Gastroesophageal sphincter (tissue), 4 donors: ENCODE measurements at regions not wholly inside any gene's neighbourhood (a gene's known extent, or its start where the extent isn't known, plus 50 kb on each side); places are given as distances from the start of the nearest gene placed in this dataset.

Experiments
- ATAC-seq: fragments of 150-250 bp; one replicate; pipeline ENCODE4 v1.9.1; 2016; ENCODE audit warnings: mild to moderate bottlenecking, moderate library complexity
- H3K27ac ChIP-seq, 4 donors: fragments of 200-600 bp; sonication (generic) in 3 of 4; 1 replicate in 3 of 4; 2 replicates in 1 of 4; pipeline ENCODE4 v1.5.1; 2016 to 2019
- H3K27me3 ChIP-seq: fragments of 200-600 bp; sonication (generic); one replicate; pipeline ENCODE4 v1.5.1; 2019
- H3K36me3 ChIP-seq, 2 donors: fragments of 200-600 bp; sonication (generic); one replicate each; pipeline ENCODE4 v1.5.1; 2019; ENCODE audit warnings: control low read depth in 1 of 2
- H3K4me1 ChIP-seq, 3 donors: fragments of 200-600 bp; sonication (generic); 1 replicate in 2 of 3; 2 replicates in 1 of 3; pipeline ENCODE4 v1.5.1; 2016 to 2019; ENCODE audit warnings: control low read depth in 2 of 3
- H3K4me3 ChIP-seq, 2 donors: fragments of 200-600 bp; sonication (generic); one replicate each; pipeline ENCODE4 v1.5.1; 2019; ENCODE audit warnings: mild to moderate bottlenecking in 1 of 2, moderate library complexity in 1 of 2
- H3K9me3 ChIP-seq, 3 donors: fragments of 200-600 bp; sonication (generic); one replicate each; pipeline ENCODE4 v1.5.1; 2017 to 2019; ENCODE audit warnings: control low read depth in 2 of 3
- EP300 ChIP-seq: sonication (generic); formaldehyde crosslinking; IDR thresholded peaks from one replicate; pipeline ENCODE4 v1.6.1; 2017; ENCODE audit warnings: antibody characterized with exemption, mild to moderate bottlenecking
- POLR2A ChIP-seq, 2 donors: fragments of 450-650 bp; IDR thresholded peaks; one replicate each; pipeline ENCODE4 v1.6.1; 2017; ENCODE audit warnings: antibody characterized with exemption in 2 of 2, mild to moderate bottlenecking in 2 of 2, moderate library complexity in 1 of 2
- POLR2AphosphoS5 ChIP-seq: sonication (generic); formaldehyde crosslinking; IDR thresholded peaks from one replicate; pipeline ENCODE4 v1.6.1; 2017; ENCODE audit warnings: antibody characterized with exemption
- WGBS, 2 donors: methylation state at CpG; one replicate each; pipeline ENCODE4 v1.1.5; 2018; ENCODE audit warnings: low coverage in 1 of 2; 5-methylcytosine and 5-hydroxymethylcytosine counted together
- TF ChIP-seq, protein P1 (sequence below), 4 experiments: fragments of 200-600 bp in 2 of 4; fragments of 450-650 bp in 2 of 4; sonication (generic) in 1 of 4; IDR thresholded peaks; one replicate each; pipeline ENCODE4 v1.5.1; 2017 to 2019; ENCODE audit warnings: antibody characterized with exemption in 4 of 4, mild to moderate bottlenecking in 2 of 4, moderate library complexity in 2 of 4

DNA sequence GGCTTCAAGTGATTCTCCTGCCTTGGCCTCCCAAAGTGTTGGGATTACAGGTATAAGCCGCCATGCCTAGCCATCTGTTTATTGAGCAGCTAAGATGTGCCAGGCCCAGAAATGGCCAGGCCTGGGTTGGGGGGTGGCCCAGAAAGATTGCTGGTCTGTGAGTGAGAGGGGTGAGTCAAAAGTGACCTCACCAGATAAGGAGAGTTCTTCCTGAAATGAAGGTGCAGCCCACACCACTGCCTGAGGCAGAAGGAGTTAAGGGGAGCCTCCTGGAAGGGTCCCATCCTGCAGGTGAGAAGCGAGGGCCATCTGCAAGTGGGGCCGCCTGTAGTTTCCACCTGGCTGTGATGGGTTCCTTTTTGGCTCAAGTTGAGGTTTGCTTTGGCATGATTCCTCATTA, 96.9 kb upstream of the KLF4 start:
- TF ChIP-seq, protein P1, sequence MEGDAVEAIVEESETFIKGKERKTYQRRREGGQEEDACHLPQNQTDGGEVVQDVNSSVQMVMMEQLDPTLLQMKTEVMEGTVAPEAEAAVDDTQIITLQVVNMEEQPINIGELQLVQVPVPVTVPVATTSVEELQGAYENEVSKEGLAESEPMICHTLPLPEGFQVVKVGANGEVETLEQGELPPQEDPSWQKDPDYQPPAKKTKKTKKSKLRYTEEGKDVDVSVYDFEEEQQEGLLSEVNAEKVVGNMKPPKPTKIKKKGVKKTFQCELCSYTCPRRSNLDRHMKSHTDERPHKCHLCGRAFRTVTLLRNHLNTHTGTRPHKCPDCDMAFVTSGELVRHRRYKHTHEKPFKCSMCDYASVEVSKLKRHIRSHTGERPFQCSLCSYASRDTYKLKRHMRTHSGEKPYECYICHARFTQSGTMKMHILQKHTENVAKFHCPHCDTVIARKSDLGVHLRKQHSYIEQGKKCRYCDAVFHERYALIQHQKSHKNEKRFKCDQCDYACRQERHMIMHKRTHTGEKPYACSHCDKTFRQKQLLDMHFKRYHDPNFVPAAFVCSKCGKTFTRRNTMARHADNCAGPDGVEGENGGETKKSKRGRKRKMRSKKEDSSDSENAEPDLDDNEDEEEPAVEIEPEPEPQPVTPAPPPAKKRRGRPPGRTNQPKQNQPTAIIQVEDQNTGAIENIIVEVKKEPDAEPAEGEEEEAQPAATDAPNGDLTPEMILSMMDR (IDR thresholded peaks at IDR 0.05), result no peak
- TF ChIP-seq EP300, result no peak
- no peak for TF ChIP-seq POLR2AphosphoS5
- TF ChIP-seq POLR2A (IDR thresholded peaks at IDR 0.05), result no peak
- H3K9me3 ChIP-seq, result no peaks in the 10 kb centered on the region
- H3K4me3 ChIP-seq, result no peak overlapping the region
- H3K27ac ChIP-seq, result no peak overlapping the region
- WGBS, 2 donors, result 88 to 94% methylated on average over 2 of the region's 3 CpGs
- H3K27me3 ChIP-seq, result no peaks in the 10 kb centered on the region
- ATAC-seq, result no peak
- no peaks in the 10 kb centered on the region for H3K4me1 ChIP-seq
- no peaks in the 10 kb centered on the region for H3K36me3 ChIP-seq

DNA sequence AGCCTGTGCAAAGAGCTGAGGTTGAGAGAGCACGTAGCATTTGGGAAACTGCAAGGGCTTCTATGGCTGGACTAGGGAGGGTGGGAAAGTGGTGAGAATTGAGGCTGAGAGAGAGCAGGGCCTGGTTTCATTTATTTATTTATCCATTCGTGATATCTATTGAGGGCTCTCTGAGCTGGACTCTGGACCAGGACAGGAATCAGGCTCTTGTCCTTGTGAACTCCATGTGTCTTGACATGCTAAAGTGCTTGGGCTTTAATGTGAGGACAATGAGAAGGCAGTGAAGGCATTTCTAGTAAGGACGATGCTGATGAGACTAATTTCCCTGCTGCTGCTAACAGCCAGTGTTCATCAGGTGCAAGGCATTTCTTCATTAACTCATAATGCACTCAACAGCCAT, 95.9 kb upstream of the KLF4 start:
- no peak for ATAC-seq
- no peaks in the 10 kb centered on the region for H3K9me3 ChIP-seq
- no peak for TF ChIP-seq POLR2AphosphoS5
- TF ChIP-seq, protein P1 (IDR thresholded peaks at IDR 0.05), result no peak
- WGBS, 2 donors, result 71 to 76% methylated on average over 3 of the region's 3 CpGs
- no peak overlapping the region for H3K4me3 ChIP-seq
- H3K36me3 ChIP-seq, result no peaks in the 10 kb centered on the region
- no peak overlapping the region for H3K27ac ChIP-seq
- H3K4me1 ChIP-seq, result peaks cover 0 to 5% (median 0%) of the 10 kb centered on the region in 3 donors
- no peaks in the 10 kb centered on the region for H3K27me3 ChIP-seq

DNA sequence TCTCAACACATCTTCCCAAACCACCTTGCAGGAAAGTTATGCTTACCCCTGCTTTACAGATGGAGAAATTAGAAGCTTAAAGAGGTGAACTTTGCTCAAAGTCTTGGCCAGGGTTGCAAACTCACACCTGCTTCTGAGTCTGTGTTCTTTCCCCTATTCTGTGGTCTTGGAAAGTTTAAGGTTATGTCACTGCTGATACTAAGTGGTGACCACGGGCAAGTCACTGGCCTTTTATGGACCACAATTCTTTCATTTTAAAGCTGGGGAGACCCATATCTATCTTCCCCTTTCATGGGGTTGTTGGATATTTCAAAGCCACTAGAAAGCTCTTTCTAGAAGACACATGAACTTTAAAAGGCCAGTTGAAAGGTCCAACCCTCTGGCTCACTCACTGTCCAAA, 95.4 kb upstream of the KLF4 start:
- WGBS, 2 donors, result 67 to 82% methylated on average over 1 of the region's 1 CpG
- no peaks in the 10 kb centered on the region for H3K9me3 ChIP-seq
- no peaks in the 10 kb centered on the region for H3K27me3 ChIP-seq
- no peak for TF ChIP-seq POLR2AphosphoS5
- no peak overlapping the region for H3K27ac ChIP-seq
- peaks cover 0 to 5% (median 0%) of the 10 kb centered on the region in 3 donors for H3K4me1 ChIP-seq
- no peaks in the 10 kb centered on the region for H3K36me3 ChIP-seq
- ATAC-seq, result no peak
- H3K4me3 ChIP-seq, result no peak overlapping the region

GRCh38 chr9:107584186-107584585, 94.6 kb upstream of the KLF4 start:
- no peak overlapping the region for H3K27ac ChIP-seq
- H3K36me3 ChIP-seq, result no peaks in the 10 kb centered on the region
- no peak overlapping the region for H3K4me3 ChIP-seq
- H3K4me1 ChIP-seq, result peaks cover 0 to 5% (median 0%) of the 10 kb centered on the region in 3 donors
- TF ChIP-seq, protein P1 (IDR thresholded peaks at IDR 0.05), result no peak
- TF ChIP-seq POLR2A (IDR thresholded peaks at IDR 0.05) (no peak), POLR2AphosphoS5 (no peak), EP300 (no peak)
- ATAC-seq, result no peak
- H3K27me3 ChIP-seq, result no peaks in the 10 kb centered on the region
- WGBS, 2 donors, result 81 to 98% methylated on average over 5 of the region's 5 CpGs
- no peaks in the 10 kb centered on the region for H3K9me3 ChIP-seq

- ATAC-seq, result no peak
- Histone ChIP-seq H3K27ac (no peak overlapping the region), H3K9me3 (no peaks in the 10 kb centered on the region), H3K27me3 (no peaks in the 10 kb centered on the region), H3K36me3 (no peaks in the 10 kb centered on the region), H3K4me1 (peaks cover 0 to 5% (median 0%) of the 10 kb centered on the region in 3 donors), H3K4me3 (no peak overlapping the region)
- WGBS, 2 donors, result 64 to 74% methylated on average over 4 to 5 of the region's 5 CpGs
- TF ChIP-seq, protein P1 (IDR thresholded peaks at IDR 0.05), result no peak
- TF ChIP-seq POLR2AphosphoS5 (no peak), POLR2A (IDR thresholded peaks at IDR 0.05) (no peak), EP300 (no peak)
Observed at GRCh38 chr9:107577140-107577776, 87.7 kb upstream of the KLF4 start.
